H9 (cell line): ENCODE measurements at regions not wholly inside any gene's neighbourhood (a gene's known extent, or its start where the extent isn't known, plus 50 kb on each side); places are given as distances from the start of the nearest gene placed in this dataset.

ENCODE experiments used
- DNase-seq: peaks from one replicate; pipeline ENCODE4 v3.0.0-alpha.2; 2017
- H2AFZ ChIP-seq: one replicate; pipeline ENCODE4 v1.6.1; 2013; ENCODE audit warnings: mild to moderate bottlenecking, low read length, control low read depth, moderate library complexity
- H2AK5ac ChIP-seq: 2 replicates; pipeline ENCODE4 v1.6.1; 2013; ENCODE audit warnings: low read length, control low read depth, mixed read lengths; ENCODE audit not compliant: insufficient read length
- H2BK120ac ChIP-seq: one replicate; pipeline ENCODE4 v1.6.1; 2013; ENCODE audit warnings: low read depth, mild to moderate bottlenecking, low read length, control low read depth, inconsistent platforms; ENCODE audit not compliant: poor library complexity, severe bottlenecking
- H2BK12ac ChIP-seq: 2 replicates; pipeline ENCODE4 v1.6.1; 2013; ENCODE audit warnings: low read length, control low read depth, mixed read lengths, low read depth; ENCODE audit not compliant: insufficient read length
- H2BK15ac ChIP-seq: 2 replicates; pipeline ENCODE4 v1.6.1; 2013; ENCODE audit warnings: low read depth, low read length, control low read depth
- H2BK20ac ChIP-seq: one replicate; pipeline ENCODE4 v1.6.1; 2013; ENCODE audit warnings: low read depth, mild to moderate bottlenecking, low read length, control low read depth, inconsistent platforms; ENCODE audit not compliant: poor library complexity, severe bottlenecking
- H2BK5ac ChIP-seq: 2 replicates; pipeline ENCODE4 v1.6.1; 2013; ENCODE audit warnings: low read length, control low read depth, mixed read lengths; ENCODE audit not compliant: insufficient read length
- H3K14ac ChIP-seq: 2 replicates; pipeline ENCODE4 v1.6.1; 2013; ENCODE audit warnings: low read length, control low read depth; ENCODE audit not compliant: insufficient read depth
- H3K18ac ChIP-seq: 2 replicates; pipeline ENCODE4 v1.6.1; 2013; ENCODE audit warnings: low read depth, mild to moderate bottlenecking, mixed read lengths, low read length, control low read depth; ENCODE audit not compliant: insufficient read length
- H3K23ac ChIP-seq: 2 replicates; pipeline ENCODE4 v1.6.1; 2013; ENCODE audit warnings: low read length, control low read depth, mixed read lengths, low read depth; ENCODE audit not compliant: insufficient read length
- H3K23me2 ChIP-seq: 2 replicates; pipeline ENCODE4 v1.6.1; 2013; ENCODE audit warnings: low read depth, mild to moderate bottlenecking, mixed read lengths, low read length, control low read depth; ENCODE audit not compliant: insufficient read length, poor library complexity, severe bottlenecking
- H3K27ac ChIP-seq: 2 replicates; pipeline ENCODE4 v1.5.1; 2013; ENCODE audit warnings: low read length, control low read depth, mixed read lengths, low read depth; ENCODE audit not compliant: insufficient read length
- H3K27me3 ChIP-seq: 2 replicates; pipeline ENCODE4 v1.6.1; 2013; ENCODE audit warnings: low read length, control low read depth, inconsistent platforms; ENCODE audit not compliant: insufficient read depth
- H3K4ac ChIP-seq: 2 replicates; pipeline ENCODE4 v1.6.1; 2013; ENCODE audit warnings: low read depth, mild to moderate bottlenecking, control low read depth, inconsistent platforms, low read length, moderate library complexity
- H3K4me1 ChIP-seq: 2 replicates; pipeline ENCODE4 v1.6.1; 2013; ENCODE audit warnings: low read length, control low read depth, inconsistent platforms; ENCODE audit not compliant: insufficient read depth
- H3K4me2 ChIP-seq: 2 replicates; pipeline ENCODE4 v1.6.1; 2013; ENCODE audit warnings: low read length, control low read depth, mixed read lengths; ENCODE audit not compliant: insufficient read length, insufficient read depth
- H3K56ac ChIP-seq: 2 replicates; pipeline ENCODE4 v1.6.1; 2013; ENCODE audit warnings: low read depth, mild to moderate bottlenecking, mixed read lengths, low read length, control low read depth; ENCODE audit not compliant: insufficient read length
- H3K79me1 ChIP-seq: 2 replicates; pipeline ENCODE4 v1.6.1; 2013; ENCODE audit warnings: low read depth, mild to moderate bottlenecking, moderate library complexity, low read length, control low read depth, inconsistent platforms; ENCODE audit not compliant: insufficient read depth, poor library complexity, severe bottlenecking
- H3K79me2 ChIP-seq: 2 replicates; pipeline ENCODE4 v1.6.1; 2013; ENCODE audit warnings: low read length, control low read depth, inconsistent platforms; ENCODE audit not compliant: insufficient read depth
- H3K9ac ChIP-seq: 2 replicates; pipeline ENCODE4 v1.6.1; 2013; ENCODE audit warnings: low read length, control low read depth, mixed read lengths; ENCODE audit not compliant: insufficient read length; ENCODE audit errors: extremely low read depth
- H3K9me3 ChIP-seq: one replicate; pipeline ENCODE4 v1.6.1; 2013; ENCODE audit warnings: low read depth, low read length, inconsistent platforms; ENCODE audit not compliant: control insufficient read depth
- H3T11ph ChIP-seq: one replicate; pipeline ENCODE4 v1.6.1; 2013; ENCODE audit warnings: mild to moderate bottlenecking, low read length, control low read depth, inconsistent platforms
- H4K20me1 ChIP-seq: one replicate; pipeline ENCODE4 v1.6.1; 2013; ENCODE audit not compliant: control insufficient read depth, insufficient read length, insufficient read depth
- H4K5ac ChIP-seq: 2 replicates; pipeline ENCODE4 v1.6.1; 2013; ENCODE audit warnings: low read depth, mild to moderate bottlenecking, mixed read lengths, low read length, control low read depth; ENCODE audit not compliant: insufficient read length
- H4K8ac ChIP-seq: replicated peaks from 2 replicates; pipeline ENCODE4 v1.6.1; 2013; ENCODE audit warnings: low read length, control low read depth, mixed read lengths, low read depth; ENCODE audit not compliant: insufficient read length
- H4K91ac ChIP-seq: 2 replicates; pipeline ENCODE4 v1.6.1; 2013; ENCODE audit warnings: low read depth, mild to moderate bottlenecking, moderate library complexity, mixed read lengths, low read length, control low read depth; ENCODE audit not compliant: insufficient read length
- H3K27ac Mint-ChIP-seq, 3 experiments: 2 replicates in 2 of 3; 3 replicates in 1 of 3; pipeline ENCODE4 v1.8.0; 2020 to 2021; ENCODE audit warnings: mixed read lengths in 3 of 3, mild to moderate bottlenecking in 1 of 3, moderate library complexity in 1 of 3
- H3K27me3 Mint-ChIP-seq: 2 replicates; pipeline ENCODE4 v1.8.0; 2021; ENCODE audit warnings: low read depth, mild to moderate bottlenecking, moderate library complexity, mixed read lengths
- H3K36me3 Mint-ChIP-seq, 3 experiments: 2 replicates in 2 of 3; 3 replicates in 1 of 3; pipeline ENCODE4 v1.8.0; 2020 to 2021; ENCODE audit warnings: low read depth in 3 of 3, mixed read lengths in 3 of 3; ENCODE audit not compliant: insufficient read depth in 1 of 3
- H3K4me1 Mint-ChIP-seq, 2 experiments: 2 replicates each; pipeline ENCODE4 v1.8.0; 2020; ENCODE audit warnings: mixed read lengths in 2 of 2
- H3K4me3 Mint-ChIP-seq, 2 experiments: 2 replicates in 1 of 2; 3 replicates in 1 of 2; pipeline ENCODE4 v1.8.0; 2020 to 2021; ENCODE audit warnings: mild to moderate bottlenecking in 2 of 2, mixed read lengths in 2 of 2, moderate library complexity in 1 of 2
- H3K9me3 Mint-ChIP-seq, 2 experiments: 2 replicates in 1 of 2; 3 replicates in 1 of 2; pipeline ENCODE4 v1.8.0; 2020; ENCODE audit warnings: mild to moderate bottlenecking in 2 of 2, mixed read lengths in 2 of 2, moderate library complexity in 1 of 2
- CTCF ChIP-seq: fragments of 200-600 bp; sonication (generic); conservative IDR thresholded peaks from 3 replicates; pipeline ENCODE4 v1.8.0; 2021; ENCODE audit warnings: antibody characterized with exemption, mild to moderate bottlenecking
- WGBS: extraction: QIAGEN DNeasy Blood & Tissue Kit; methylation state at CpG from one replicate; pipeline ENCODE4 v1.1.7; 2013; ENCODE audit warnings: missing lambda C conversion rate, low lambda C conversion rate, mixed read lengths; ENCODE audit not compliant: insufficient read length; ENCODE audit errors: extremely low coverage; 5-methylcytosine and 5-hydroxymethylcytosine counted together

GRCh38 chr5:158433634-158434033 lies 574.7 kb upstream of the CLINT1 start:
- no peak overlapping the region for H4K5ac ChIP-seq
- H4K91ac ChIP-seq: no peak overlapping the region
- H3K9me3 Mint-ChIP-seq: no peaks in the 10 kb centered on the region; a peak in 1 of 5 replicates
- H4K8ac ChIP-seq: no peak overlapping the region
- no peak overlapping the region for H3T11ph ChIP-seq
- TF ChIP-seq CTCF: no peak
- no peaks in the 10 kb centered on the region for H3K27me3 ChIP-seq
- H4K20me1 ChIP-seq: no peaks in the 10 kb centered on the region
- DNase-seq: no peak
- no peaks in the 10 kb centered on the region for H3K4me1 ChIP-seq
- no peak overlapping the region for H3K23ac ChIP-seq
- H2AFZ ChIP-seq: no peak overlapping the region
- H3K79me1 ChIP-seq: no peaks in the 10 kb centered on the region
- no peak overlapping the region for H2BK5ac ChIP-seq
- H3K4ac ChIP-seq: no peak overlapping the region
- H2BK12ac ChIP-seq: no peak overlapping the region
- no peak overlapping the region for H3K4me3 Mint-ChIP-seq
- H3K9me3 ChIP-seq: no peaks in the 10 kb centered on the region
- no peak overlapping the region for H3K27ac ChIP-seq
- no peak overlapping the region for H3K14ac ChIP-seq
- H3K79me2 ChIP-seq: no peaks in the 10 kb centered on the region
- H2AK5ac ChIP-seq: no peak overlapping the region
- H3K23me2 ChIP-seq: no peaks in the 10 kb centered on the region
- no peak overlapping the region for H3K27ac Mint-ChIP-seq
- no CpG with 5 or more reads among the region's 1 CpG for WGBS
- H3K4me1 Mint-ChIP-seq: no peaks in the 10 kb centered on the region
- no peak overlapping the region for H3K4me2 ChIP-seq
- H3K9ac ChIP-seq: no peak overlapping the region
- no peak overlapping the region for H2BK120ac ChIP-seq
- no peak overlapping the region for H3K18ac ChIP-seq
- no peaks in the 10 kb centered on the region; the same call in 1 of the 2 replicates for H3K27me3 Mint-ChIP-seq
- no peak overlapping the region for H2BK15ac ChIP-seq
- no peaks in the 10 kb centered on the region; a peak in 1 of 7 replicates for H3K36me3 Mint-ChIP-seq
- H3K56ac ChIP-seq: no peak overlapping the region
- H2BK20ac ChIP-seq: no peak overlapping the region
